GM12878 (cell line): ENCODE measurements at regions not wholly inside any gene's neighbourhood (a gene's known extent, or its start where the extent isn't known, plus 50 kb on each side); places are given as distances from the start of the nearest gene placed in this dataset.
A peak's percentile ranks its signal among the peaks of the same experiment; 100 is the strongest.

ENCODE experiments used
- BRCA1 ChIP-seq: IDR thresholded peaks from 2 replicates; pipeline ENCODE4 v1.6.1; 2011; ENCODE audit warnings: low read depth, low read length, improper control_type of control experiment
- CBX3 ChIP-seq: fragments of 200-600 bp; sonication (generic); IDR thresholded peaks from 2 replicates; pipeline ENCODE4 v1.6.1; 2016; ENCODE audit warnings: low read depth, borderline replicate concordance
- CBX5 ChIP-seq: sonication (generic); IDR thresholded peaks from 2 replicates; pipeline ENCODE4 v1.6.1; 2016; ENCODE audit warnings: low read depth, moderate library complexity, mild to moderate bottlenecking, inconsistent platforms
- CHD1 ChIP-seq: IDR thresholded peaks from 2 replicates; pipeline ENCODE4 v1.6.1; 2012; ENCODE audit warnings: low read depth, low read length, improper control_type of control experiment
- JUNB ChIP-seq: IDR thresholded peaks from 2 replicates; pipeline ENCODE4 v1.6.1; 2016; ENCODE audit warnings: antibody characterized with exemption, mild to moderate bottlenecking
- NR2C2 ChIP-seq: IDR thresholded peaks from 2 replicates; pipeline ENCODE4 v1.6.1; 2011; ENCODE audit warnings: borderline replicate concordance, low read depth; ENCODE audit not compliant: control insufficient read depth, insufficient read length
- SMAD5 ChIP-seq: IDR thresholded peaks from 2 replicates; pipeline ENCODE4 v1.6.1; 2016; ENCODE audit warnings: antibody characterized with exemption, low read depth
- SPI1 ChIP-seq: IDR thresholded peaks from 2 replicates; pipeline ENCODE4 v1.6.1; 2011; ENCODE audit warnings: low read depth, mild to moderate bottlenecking, low read length, moderate library complexity, borderline replicate concordance; ENCODE audit not compliant: insufficient read depth
- SREBF1 ChIP-seq: IDR thresholded peaks from 2 replicates; pipeline ENCODE4 v1.6.1; 2012; ENCODE audit warnings: mild to moderate bottlenecking, low read length
- SRF ChIP-seq, 2 experiments: IDR thresholded peaks; 2 replicates each; pipeline ENCODE4 v1.6.1; 2011; ENCODE audit warnings: low read depth in 2 of 2, low read length in 2 of 2, mild to moderate bottlenecking in 1 of 2, moderate library complexity in 1 of 2
- TARDBP ChIP-seq: IDR thresholded peaks from 2 replicates; pipeline ENCODE4 v1.6.1; 2016; ENCODE audit warnings: borderline replicate concordance
- ZNF274 ChIP-seq: IDR thresholded peaks from one replicate; pipeline ENCODE4 v1.8.0; 2011; ENCODE audit not compliant: insufficient read length, insufficient read depth
- TF ChIP-seq, protein P1 (sequence below): IDR thresholded peaks from 2 replicates; pipeline ENCODE4 v1.6.1; 2012; ENCODE audit warnings: improper control_type of control experiment, low read depth, low read length; ENCODE audit not compliant: insufficient replicate concordance
- TF ChIP-seq, protein P2 (sequence below): IDR thresholded peaks from 2 replicates; pipeline ENCODE4 v1.6.1; 2011; ENCODE audit warnings: low read depth, mild to moderate bottlenecking, low read length, moderate library complexity, borderline replicate concordance; ENCODE audit errors: extremely low read depth
- TF ChIP-seq, protein P3 (sequence below): fragments of 450-650 bp; IDR thresholded peaks from 2 replicates; pipeline ENCODE4 v1.6.1; 2016; ENCODE audit warnings: mild to moderate bottlenecking
- TF ChIP-seq, protein P4 (sequence below): fragments of 450-650 bp; IDR thresholded peaks from 2 replicates; pipeline ENCODE4 v1.6.1; 2017; ENCODE audit warnings: low read depth, mild to moderate bottlenecking, moderate library complexity
- TF ChIP-seq, protein P5 (sequence below): IDR thresholded peaks from 2 replicates; pipeline ENCODE4 v1.6.1; 2012; ENCODE audit warnings: low read depth, low read length, improper control_type of control experiment
- TF ChIP-seq, protein P6 (sequence below): fragments of 450-650 bp; IDR thresholded peaks from 2 replicates; pipeline ENCODE4 v1.6.1; 2017; ENCODE audit warnings: antibody characterized with exemption, mild to moderate bottlenecking, moderate library complexity

DNA sequence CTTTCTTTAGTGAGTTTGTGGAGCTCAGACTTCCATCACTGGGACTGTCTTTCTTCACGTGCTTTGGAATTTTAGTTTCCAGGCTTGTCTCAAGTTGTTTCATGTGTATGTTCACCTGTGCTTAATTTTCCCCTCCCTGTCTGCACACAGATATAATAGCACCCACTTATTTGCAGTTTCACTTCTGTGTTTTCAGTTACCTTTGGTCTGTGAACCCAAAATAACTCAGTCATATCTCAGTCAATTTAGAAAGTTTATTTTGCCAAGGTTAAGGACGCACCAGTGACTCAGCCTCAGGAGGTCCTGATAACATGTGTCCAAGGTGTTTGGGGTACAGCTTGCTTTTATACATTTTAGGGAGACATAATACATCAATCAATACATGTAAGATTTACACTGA lies 330.4 kb downstream of the ICE1 start (continued):
- TF ChIP-seq, protein P1, sequence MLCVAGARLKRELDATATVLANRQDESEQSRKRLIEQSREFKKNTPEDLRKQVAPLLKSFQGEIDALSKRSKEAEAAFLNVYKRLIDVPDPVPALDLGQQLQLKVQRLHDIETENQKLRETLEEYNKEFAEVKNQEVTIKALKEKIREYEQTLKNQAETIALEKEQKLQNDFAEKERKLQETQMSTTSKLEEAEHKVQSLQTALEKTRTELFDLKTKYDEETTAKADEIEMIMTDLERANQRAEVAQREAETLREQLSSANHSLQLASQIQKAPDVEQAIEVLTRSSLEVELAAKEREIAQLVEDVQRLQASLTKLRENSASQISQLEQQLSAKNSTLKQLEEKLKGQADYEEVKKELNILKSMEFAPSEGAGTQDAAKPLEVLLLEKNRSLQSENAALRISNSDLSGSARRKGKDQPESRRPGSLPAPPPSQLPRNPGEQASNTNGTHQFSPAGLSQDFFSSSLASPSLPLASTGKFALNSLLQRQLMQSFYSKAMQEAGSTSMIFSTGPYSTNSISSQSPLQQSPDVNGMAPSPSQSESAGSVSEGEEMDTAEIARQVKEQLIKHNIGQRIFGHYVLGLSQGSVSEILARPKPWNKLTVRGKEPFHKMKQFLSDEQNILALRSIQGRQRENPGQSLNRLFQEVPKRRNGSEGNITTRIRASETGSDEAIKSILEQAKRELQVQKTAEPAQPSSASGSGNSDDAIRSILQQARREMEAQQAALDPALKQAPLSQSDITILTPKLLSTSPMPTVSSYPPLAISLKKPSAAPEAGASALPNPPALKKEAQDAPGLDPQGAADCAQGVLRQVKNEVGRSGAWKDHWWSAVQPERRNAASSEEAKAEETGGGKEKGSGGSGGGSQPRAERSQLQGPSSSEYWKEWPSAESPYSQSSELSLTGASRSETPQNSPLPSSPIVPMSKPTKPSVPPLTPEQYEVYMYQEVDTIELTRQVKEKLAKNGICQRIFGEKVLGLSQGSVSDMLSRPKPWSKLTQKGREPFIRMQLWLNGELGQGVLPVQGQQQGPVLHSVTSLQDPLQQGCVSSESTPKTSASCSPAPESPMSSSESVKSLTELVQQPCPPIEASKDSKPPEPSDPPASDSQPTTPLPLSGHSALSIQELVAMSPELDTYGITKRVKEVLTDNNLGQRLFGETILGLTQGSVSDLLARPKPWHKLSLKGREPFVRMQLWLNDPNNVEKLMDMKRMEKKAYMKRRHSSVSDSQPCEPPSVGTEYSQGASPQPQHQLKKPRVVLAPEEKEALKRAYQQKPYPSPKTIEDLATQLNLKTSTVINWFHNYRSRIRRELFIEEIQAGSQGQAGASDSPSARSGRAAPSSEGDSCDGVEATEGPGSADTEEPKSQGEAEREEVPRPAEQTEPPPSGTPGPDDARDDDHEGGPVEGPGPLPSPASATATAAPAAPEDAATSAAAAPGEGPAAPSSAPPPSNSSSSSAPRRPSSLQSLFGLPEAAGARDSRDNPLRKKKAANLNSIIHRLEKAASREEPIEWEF: no peak
- peak; percentile 86; the same call in 1 of the 2 replicates for TF ChIP-seq CBX5
- TF ChIP-seq ZNF274: no peak
- TF ChIP-seq NR2C2: no peak
- no peak for TF ChIP-seq TARDBP
- TF ChIP-seq CHD1: no peak
- TF ChIP-seq, protein P2, sequence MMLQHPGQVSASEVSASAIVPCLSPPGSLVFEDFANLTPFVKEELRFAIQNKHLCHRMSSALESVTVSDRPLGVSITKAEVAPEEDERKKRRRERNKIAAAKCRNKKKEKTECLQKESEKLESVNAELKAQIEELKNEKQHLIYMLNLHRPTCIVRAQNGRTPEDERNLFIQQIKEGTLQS: no peak
- TF ChIP-seq SMAD5: no peak
- TF ChIP-seq, protein P3, sequence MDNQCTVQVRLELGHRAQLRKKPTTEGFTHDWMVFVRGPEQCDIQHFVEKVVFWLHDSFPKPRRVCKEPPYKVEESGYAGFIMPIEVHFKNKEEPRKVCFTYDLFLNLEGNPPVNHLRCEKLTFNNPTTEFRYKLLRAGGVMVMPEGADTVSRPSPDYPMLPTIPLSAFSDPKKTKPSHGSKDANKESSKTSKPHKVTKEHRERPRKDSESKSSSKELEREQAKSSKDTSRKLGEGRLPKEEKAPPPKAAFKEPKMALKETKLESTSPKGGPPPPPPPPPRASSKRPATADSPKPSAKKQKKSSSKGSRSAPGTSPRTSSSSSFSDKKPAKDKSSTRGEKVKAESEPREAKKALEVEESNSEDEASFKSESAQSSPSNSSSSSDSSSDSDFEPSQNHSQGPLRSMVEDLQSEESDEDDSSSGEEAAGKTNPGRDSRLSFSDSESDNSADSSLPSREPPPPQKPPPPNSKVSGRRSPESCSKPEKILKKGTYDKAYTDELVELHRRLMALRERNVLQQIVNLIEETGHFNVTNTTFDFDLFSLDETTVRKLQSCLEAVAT: 0 out of 2 replicates have a peak, but pooled peaks have one; percentile 13
- TF ChIP-seq, protein P4, sequence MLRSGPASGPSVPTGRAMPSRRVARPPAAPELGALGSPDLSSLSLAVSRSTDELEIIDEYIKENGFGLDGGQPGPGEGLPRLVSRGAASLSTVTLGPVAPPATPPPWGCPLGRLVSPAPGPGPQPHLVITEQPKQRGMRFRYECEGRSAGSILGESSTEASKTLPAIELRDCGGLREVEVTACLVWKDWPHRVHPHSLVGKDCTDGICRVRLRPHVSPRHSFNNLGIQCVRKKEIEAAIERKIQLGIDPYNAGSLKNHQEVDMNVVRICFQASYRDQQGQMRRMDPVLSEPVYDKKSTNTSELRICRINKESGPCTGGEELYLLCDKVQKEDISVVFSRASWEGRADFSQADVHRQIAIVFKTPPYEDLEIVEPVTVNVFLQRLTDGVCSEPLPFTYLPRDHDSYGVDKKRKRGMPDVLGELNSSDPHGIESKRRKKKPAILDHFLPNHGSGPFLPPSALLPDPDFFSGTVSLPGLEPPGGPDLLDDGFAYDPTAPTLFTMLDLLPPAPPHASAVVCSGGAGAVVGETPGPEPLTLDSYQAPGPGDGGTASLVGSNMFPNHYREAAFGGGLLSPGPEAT: peak; percentile 93
- TF ChIP-seq, protein P5, sequence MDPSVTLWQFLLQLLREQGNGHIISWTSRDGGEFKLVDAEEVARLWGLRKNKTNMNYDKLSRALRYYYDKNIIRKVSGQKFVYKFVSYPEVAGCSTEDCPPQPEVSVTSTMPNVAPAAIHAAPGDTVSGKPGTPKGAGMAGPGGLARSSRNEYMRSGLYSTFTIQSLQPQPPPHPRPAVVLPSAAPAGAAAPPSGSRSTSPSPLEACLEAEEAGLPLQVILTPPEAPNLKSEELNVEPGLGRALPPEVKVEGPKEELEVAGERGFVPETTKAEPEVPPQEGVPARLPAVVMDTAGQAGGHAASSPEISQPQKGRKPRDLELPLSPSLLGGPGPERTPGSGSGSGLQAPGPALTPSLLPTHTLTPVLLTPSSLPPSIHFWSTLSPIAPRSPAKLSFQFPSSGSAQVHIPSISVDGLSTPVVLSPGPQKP: no peak
- TF ChIP-seq BRCA1: no peak
- TF ChIP-seq CBX3: no peak
- TF ChIP-seq, protein P6, sequence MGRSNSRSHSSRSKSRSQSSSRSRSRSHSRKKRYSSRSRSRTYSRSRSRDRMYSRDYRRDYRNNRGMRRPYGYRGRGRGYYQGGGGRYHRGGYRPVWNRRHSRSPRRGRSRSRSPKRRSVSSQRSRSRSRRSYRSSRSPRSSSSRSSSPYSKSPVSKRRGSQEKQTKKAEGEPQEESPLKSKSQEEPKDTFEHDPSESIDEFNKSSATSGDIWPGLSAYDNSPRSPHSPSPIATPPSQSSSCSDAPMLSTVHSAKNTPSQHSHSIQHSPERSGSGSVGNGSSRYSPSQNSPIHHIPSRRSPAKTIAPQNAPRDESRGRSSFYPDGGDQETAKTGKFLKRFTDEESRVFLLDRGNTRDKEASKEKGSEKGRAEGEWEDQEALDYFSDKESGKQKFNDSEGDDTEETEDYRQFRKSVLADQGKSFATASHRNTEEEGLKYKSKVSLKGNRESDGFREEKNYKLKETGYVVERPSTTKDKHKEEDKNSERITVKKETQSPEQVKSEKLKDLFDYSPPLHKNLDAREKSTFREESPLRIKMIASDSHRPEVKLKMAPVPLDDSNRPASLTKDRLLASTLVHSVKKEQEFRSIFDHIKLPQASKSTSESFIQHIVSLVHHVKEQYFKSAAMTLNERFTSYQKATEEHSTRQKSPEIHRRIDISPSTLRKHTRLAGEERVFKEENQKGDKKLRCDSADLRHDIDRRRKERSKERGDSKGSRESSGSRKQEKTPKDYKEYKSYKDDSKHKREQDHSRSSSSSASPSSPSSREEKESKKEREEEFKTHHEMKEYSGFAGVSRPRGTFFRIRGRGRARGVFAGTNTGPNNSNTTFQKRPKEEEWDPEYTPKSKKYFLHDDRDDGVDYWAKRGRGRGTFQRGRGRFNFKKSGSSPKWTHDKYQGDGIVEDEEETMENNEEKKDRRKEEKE: no peak
- TF ChIP-seq SPI1: peak; percentile 97
- no peak for TF ChIP-seq SRF (IDR thresholded peaks at IDR 0.05; ENCODE audit: low read depth in 2 of 2, low read length in 2 of 2)
- TF ChIP-seq SREBF1: no peak
- TF ChIP-seq JUNB: peak; percentile 50
